H1 (cell line): ENCODE measurements at regions not wholly inside any gene's neighbourhood (a gene's known extent, or its start where the extent isn't known, plus 50 kb on each side); places are given as distances from the start of the nearest gene placed in this dataset.

Source experiments
- POLR2A ChIP-seq, 2 experiments: IDR thresholded peaks; 1 replicate in 1 of 2; 2 replicates in 1 of 2; pipeline ENCODE4 v1.6.1; 2011; ENCODE audit warnings: low read depth in 2 of 2, low read length in 2 of 2, mild to moderate bottlenecking in 2 of 2; ENCODE audit errors: control extremely low read depth in 1 of 2
- POLR2AphosphoS5 ChIP-seq: IDR thresholded peaks from 2 replicates; pipeline ENCODE4 v1.6.1; 2011; ENCODE audit warnings: low read depth, low read length
- TAF1 ChIP-seq: IDR thresholded peaks from 2 replicates; pipeline ENCODE4 v1.6.1; 2011; ENCODE audit warnings: mild to moderate bottlenecking, low read depth, low read length

GRCh38 chr16:80080287-80080851 is 460.4 kb upstream of the DYNLRB2 start:
- TF ChIP-seq POLR2AphosphoS5: no peak
- no peak for TF ChIP-seq TAF1
- no peak for TF ChIP-seq POLR2A (IDR thresholded peaks at IDR 0.05; ENCODE audit: control extremely low read depth in 1 of 2, low read depth in 2 of 2, low read length in 2 of 2)
